Activated T-cell treated with anti-CD3 and anti-CD28 coated beads, Interleukin-2, amount 50 U/mL, for 72 hours (primary cell): ENCODE measurements at regions not wholly inside any gene's neighbourhood (a gene's known extent, or its start where the extent isn't known, plus 50 kb on each side); places are given as distances from the start of the nearest gene placed in this dataset.

Experiments used
- ATAC-seq, 2 donors: fragments of 150-1000 bp; cut with Tn5 transposase; replicated peaks in 1 of 2; 2 replicates each; pipeline ENCODE4 v1.10.0; 2021; ENCODE audit warnings: moderate library complexity in 2 of 2, mild to moderate bottlenecking in 1 of 2
- DNase-seq, 2 donors: peaks; one replicate each; pipeline ENCODE4 v3.0.0; 2021 to 2022; ENCODE audit warnings: mixed read lengths in 1 of 2
- H3K27ac Mint-ChIP-seq: one replicate; pipeline ENCODE4 v1.8.0; 2022; ENCODE audit warnings: mild to moderate bottlenecking, moderate library complexity, mixed read lengths
- H3K27me3 Mint-ChIP-seq: one replicate; pipeline ENCODE4 v1.8.0; 2022; ENCODE audit warnings: low read depth, mixed read lengths
- H3K36me3 Mint-ChIP-seq, 2 donors: one replicate each; pipeline ENCODE4 v1.8.0; 2022; ENCODE audit warnings: mixed read lengths in 2 of 2, mild to moderate bottlenecking in 1 of 2; ENCODE audit not compliant: insufficient read depth in 2 of 2
- H3K4me1 Mint-ChIP-seq: one replicate; pipeline ENCODE4 v1.8.0; 2022; ENCODE audit warnings: low read depth, mixed read lengths
- H3K4me3 Mint-ChIP-seq, 2 donors: one replicate each; pipeline ENCODE4 v1.8.0; 2022; ENCODE audit warnings: mild to moderate bottlenecking in 2 of 2, mixed read lengths in 2 of 2, moderate library complexity in 2 of 2
- H3K9me3 Mint-ChIP-seq, 2 donors: one replicate each; pipeline ENCODE4 v1.8.0; 2022; ENCODE audit warnings: mixed read lengths in 2 of 2

GRCh38 chr6:47102331-47102730, 60.2 kb upstream of the ADGRF1 start:
- no peak for ATAC-seq
- DNase-seq: no peak
- Mint-ChIP-seq H3K4me3 (no peak overlapping the region), H3K36me3 (no peaks in the 10 kb centered on the region), H3K27ac (no peak overlapping the region), H3K4me1 (no peaks in the 10 kb centered on the region), H3K27me3 (no peaks in the 10 kb centered on the region), H3K9me3 (no peaks in the 10 kb centered on the region)

DNA sequence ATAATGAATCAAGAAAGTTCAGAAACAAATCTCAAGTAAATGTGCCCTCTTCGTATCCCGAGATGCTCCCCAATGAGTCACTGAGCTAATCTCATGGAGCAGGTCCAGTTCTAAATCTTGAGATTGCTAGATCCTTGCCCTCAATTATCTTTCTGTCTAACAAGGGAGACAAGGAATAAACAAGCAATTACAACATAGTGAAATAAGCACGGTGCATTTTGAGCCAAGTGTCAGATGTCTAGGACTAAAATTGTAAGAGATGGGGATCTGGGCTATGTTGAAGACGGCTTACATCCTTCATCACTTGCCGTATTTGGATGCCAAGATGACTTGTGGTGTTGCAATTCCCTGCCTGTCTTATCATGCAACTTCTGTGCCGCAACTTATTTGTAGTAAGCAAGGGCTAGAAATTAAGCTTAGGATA, 56.5 kb upstream of the ADGRF1 start:
- no peaks in the 10 kb centered on the region for H3K27me3 Mint-ChIP-seq
- no peak for DNase-seq
- H3K36me3 Mint-ChIP-seq: no peaks in the 10 kb centered on the region
- H3K4me3 Mint-ChIP-seq: no peak overlapping the region
- no peaks in the 10 kb centered on the region for H3K4me1 Mint-ChIP-seq
- no peaks in the 10 kb centered on the region for H3K9me3 Mint-ChIP-seq
- no peak overlapping the region for H3K27ac Mint-ChIP-seq
- ATAC-seq: no peak

GRCh38 chr6:47097092-47097945, 55.2 kb upstream of the ADGRF1 start:
- ATAC-seq (peak; percentile 76 to 78), DNase-seq (peak; percentile 43 to 47)
- Mint-ChIP-seq H3K4me1 (no peaks in the 10 kb centered on the region), H3K27me3 (no peaks in the 10 kb centered on the region), H3K27ac (no peak overlapping the region), H3K9me3 (no peaks in the 10 kb centered on the region), H3K36me3 (no peaks in the 10 kb centered on the region), H3K4me3 (no peak overlapping the region)

DNA sequence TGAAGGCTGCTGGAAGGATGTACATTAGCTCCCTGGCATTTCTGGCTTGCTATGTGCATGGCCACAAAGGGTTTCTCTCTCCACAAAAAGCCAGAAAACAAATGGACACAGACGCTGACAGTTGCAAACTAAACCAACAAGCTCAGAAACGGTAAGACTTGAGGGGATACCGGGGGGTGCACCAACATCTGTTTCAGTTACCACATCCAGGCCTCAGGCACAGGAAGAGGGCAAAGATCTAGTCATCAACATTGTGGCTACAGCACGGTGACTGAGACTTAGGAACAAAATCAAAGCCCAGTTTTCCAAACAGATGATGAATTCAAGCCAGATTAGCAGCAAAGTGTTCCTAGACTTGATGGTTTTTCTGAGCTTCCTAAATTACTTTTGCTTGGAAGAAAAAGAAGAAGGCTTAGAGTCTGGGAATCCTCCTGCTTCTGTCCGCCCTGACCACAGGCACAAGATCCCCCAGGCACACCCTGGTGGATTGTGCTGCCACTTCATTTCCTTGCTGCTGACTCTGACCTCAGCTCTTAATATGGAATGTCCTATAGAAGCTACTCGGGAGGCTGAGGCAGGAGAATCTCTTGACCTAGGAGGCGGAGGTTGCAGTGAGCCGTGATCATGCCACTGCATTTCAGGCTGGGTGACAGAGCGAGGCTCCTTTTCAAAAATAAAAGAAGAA, 54.2 kb upstream of the ADGRF1 start:
- H3K4me1 Mint-ChIP-seq: no peaks in the 10 kb centered on the region
- no peak overlapping the region for H3K27ac Mint-ChIP-seq
- DNase-seq: no peak
- no peak overlapping the region for H3K4me3 Mint-ChIP-seq
- H3K27me3 Mint-ChIP-seq: no peaks in the 10 kb centered on the region
- no peaks in the 10 kb centered on the region for H3K36me3 Mint-ChIP-seq
- no peak for ATAC-seq
- H3K9me3 Mint-ChIP-seq: no peaks in the 10 kb centered on the region

- Mint-ChIP-seq H3K27me3 (no peaks in the 10 kb centered on the region), H3K36me3 (no peaks in the 10 kb centered on the region), H3K4me1 (no peaks in the 10 kb centered on the region), H3K27ac (no peak overlapping the region), H3K9me3 (no peaks in the 10 kb centered on the region), H3K4me3 (no peak overlapping the region)
- ATAC-seq (no peak), DNase-seq (no peak)
These were observed 52.3 kb upstream of the ADGRF1 start for GRCh38 chr6:47094241-47094925.

- Mint-ChIP-seq H3K27me3 (peaks cover 8% of the 10 kb centered on the region), H3K27ac (no peak overlapping the region), H3K36me3 (no peaks in the 10 kb centered on the region), H3K4me3 (no peak overlapping the region), H3K4me1 (no peaks in the 10 kb centered on the region), H3K9me3 (no peaks in the 10 kb centered on the region)
- ATAC-seq: no peak
- no peak for DNase-seq
These were observed 51.0 kb upstream of the ADGRF1 start for GRCh38 chr6:47093169-47093568.

DNA sequence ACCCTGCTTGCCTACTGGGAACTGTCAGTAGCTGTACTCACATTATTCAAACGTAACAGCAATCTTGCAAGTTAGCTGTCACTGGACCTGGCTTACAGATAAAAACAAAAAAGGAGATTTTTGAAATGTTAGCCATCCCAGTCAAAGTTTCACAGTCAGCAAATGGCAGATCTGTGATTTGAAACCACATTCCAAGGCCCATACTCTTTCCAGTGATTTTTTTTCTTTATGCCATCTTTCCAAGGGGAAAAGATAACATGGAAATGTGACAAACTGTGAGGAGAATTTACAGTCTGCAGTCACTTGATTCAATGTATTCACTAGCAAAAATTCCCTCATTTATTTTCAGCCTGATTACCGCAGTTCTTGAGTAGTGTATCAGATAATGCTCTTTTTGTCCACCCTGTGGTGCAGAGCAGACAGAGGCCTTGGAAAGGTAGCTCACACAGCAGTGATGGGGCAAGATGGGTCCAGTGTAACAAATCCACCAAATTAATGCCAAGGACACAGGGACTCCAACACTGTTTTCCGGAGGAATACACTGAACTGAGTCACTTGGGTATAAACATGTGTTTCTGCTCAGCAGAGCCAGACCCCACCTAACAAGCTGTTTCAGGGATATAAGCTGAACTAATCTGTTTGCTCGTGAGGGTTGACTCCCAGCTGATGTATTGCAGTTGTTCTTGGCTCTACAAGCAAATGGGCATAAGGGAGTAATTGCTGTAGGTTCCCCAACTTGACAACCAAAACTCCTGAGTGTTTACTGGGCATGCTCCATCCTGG, 49.9 kb upstream of the ADGRF1 start:
- Mint-ChIP-seq H3K4me3 (no peak overlapping the region), H3K4me1 (no peaks in the 10 kb centered on the region), H3K27me3 (peaks cover 12% of the 10 kb centered on the region), H3K36me3 (no peaks in the 10 kb centered on the region), H3K9me3 (no peaks in the 10 kb centered on the region), H3K27ac (no peak overlapping the region)
- DNase-seq: no peak
- no peak for ATAC-seq
